Tibial nerve (tissue), 3 donors: ENCODE measurements at regions not wholly inside any gene's neighbourhood (a gene's known extent, or its start where the extent isn't known, plus 50 kb on each side); places are given as distances from the start of the nearest gene placed in this dataset.

Source experiments
- CTCF ChIP-seq, 5 experiments: fragments of 200-600 bp in 3 of 5; fragments of 450-650 bp in 2 of 5; sonication (generic) in 3 of 5; IDR thresholded peaks; one replicate each; pipeline ENCODE4 v1.5.1; 2016 to 2019; ENCODE audit warnings: antibody characterized with exemption in 5 of 5, mild to moderate bottlenecking in 3 of 5, moderate library complexity in 2 of 5
- POLR2A ChIP-seq, 2 donors: fragments of 450-650 bp; IDR thresholded peaks; one replicate each; pipeline ENCODE4 v1.6.1; 2017; ENCODE audit warnings: antibody characterized with exemption in 2 of 2, mild to moderate bottlenecking in 2 of 2, moderate library complexity in 2 of 2

- TF ChIP-seq CTCF (IDR thresholded peaks at IDR 0.05) (no peak), POLR2A (IDR thresholded peaks at IDR 0.05) (no peak)
Observed at GRCh38 chr6:115617031-115617430, 443.7 kb downstream of the FRK start.
